Left kidney (tissue), 1 donor: ENCODE measurements at regions not wholly inside any gene's neighbourhood (a gene's known extent, or its start where the extent isn't known, plus 50 kb on each side); places are given as distances from the start of the nearest gene placed in this dataset.
"Not testable (repeated sequence)": the region's sequence is repeated elsewhere in the genome, so short reads cannot be mapped to it uniquely, and the experiment has no call there.

Experiments used
- DNase-seq: peaks from one replicate; pipeline ENCODE4 v3.0.0-alpha.2; 2013

GRCh38 chr20:22851679-22852346 is 183.3 kb upstream of the SSTR4 start:
- not testable (repeated sequence) for DNase-seq

GRCh38 chr20:22861231-22861980 is 173.7 kb upstream of the SSTR4 start:
- no peak for DNase-seq

GRCh38 chr20:22861990-22862389 is 173.1 kb upstream of the SSTR4 start:
- no peak for DNase-seq

- DNase-seq = no peak
Observed at GRCh38 chr20:22862671-22863230, 172.4 kb upstream of the SSTR4 start.

GRCh38 chr20:22863826-22864225 is 171.3 kb upstream of the SSTR4 start:
- no peak for DNase-seq

GRCh38 chr20:22866812-22867341 is 168.2 kb upstream of the SSTR4 start:
- no peak for DNase-seq

- DNase-seq = no peak
Observed at GRCh38 chr20:22878166-22878565, 156.9 kb upstream of the SSTR4 start.

GRCh38 chr20:22880277-22880676 is 154.8 kb upstream of the SSTR4 start:
- no peak for DNase-seq

GRCh38 chr20:22887796-22888195 is 147.3 kb upstream of the SSTR4 start:
- DNase-seq = no peak

GRCh38 chr20:22890594-22891300 is 144.4 kb upstream of the SSTR4 start:
- no peak for DNase-seq

- DNase-seq = no peak
Observed at GRCh38 chr20:22901164-22901563, 133.9 kb upstream of the SSTR4 start.

- no peak for DNase-seq
Observed at GRCh38 chr20:22901921-22902320, 133.2 kb upstream of the SSTR4 start.

- DNase-seq = no peak
Observed at GRCh38 chr20:22904386-22904785, 130.7 kb upstream of the SSTR4 start.

GRCh38 chr20:22904905-22905304 is 130.2 kb upstream of the SSTR4 start:
- DNase-seq = no peak

GRCh38 chr20:22905658-22906057 is 129.5 kb upstream of the SSTR4 start:
- DNase-seq = no peak

GRCh38 chr20:22908437-22908836 is 126.7 kb upstream of the SSTR4 start:
- DNase-seq = no peak

GRCh38 chr20:22908944-22909343 is 126.2 kb upstream of the SSTR4 start:
- no peak for DNase-seq

- no peak for DNase-seq
Observed at GRCh38 chr20:22909436-22909835, 125.7 kb upstream of the SSTR4 start.

- DNase-seq = no peak
Observed at GRCh38 chr20:22910287-22910852, 124.7 kb upstream of the SSTR4 start.

GRCh38 chr20:22914291-22914690 is 120.8 kb upstream of the SSTR4 start:
- DNase-seq = no peak

GRCh38 chr20:22915512-22915911 is 119.6 kb upstream of the SSTR4 start:
- no peak for DNase-seq
